Cerebellar cortex (tissue), 1 donor: ENCODE measurements at regions not wholly inside any gene's neighbourhood (a gene's known extent, or its start where the extent isn't known, plus 50 kb on each side); places are given as distances from the start of the nearest gene placed in this dataset.
"Not testable (repeated sequence)": the region's sequence is repeated elsewhere in the genome, so short reads cannot be mapped to it uniquely, and the experiment has no call there.

Source experiments
- DNase-seq: peaks from one replicate; pipeline ENCODE4 v3.0.0-alpha.2; 2015; ENCODE audit warnings: low spot score

DNA sequence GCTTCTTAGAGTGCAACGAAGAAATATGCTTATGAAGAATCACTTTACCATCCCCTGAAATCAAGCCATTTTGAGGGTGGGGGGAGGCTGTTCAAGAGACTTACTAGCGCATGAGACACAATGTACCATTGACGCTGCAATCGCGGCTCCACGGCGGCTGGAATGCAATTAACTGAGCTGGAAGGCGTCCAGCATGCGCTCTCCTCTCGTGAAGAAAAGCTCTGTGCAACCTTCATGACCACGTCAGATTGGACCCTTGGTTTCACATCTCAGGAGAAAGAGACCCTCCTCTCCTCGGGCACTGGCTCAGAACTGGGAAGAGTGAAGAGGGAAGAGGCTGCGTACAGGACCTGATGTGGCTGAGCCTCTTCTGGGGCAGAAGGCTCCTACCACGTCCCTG is 138.5 kb upstream of the IRX2 start:
- DNase-seq, result no peak

DNA sequence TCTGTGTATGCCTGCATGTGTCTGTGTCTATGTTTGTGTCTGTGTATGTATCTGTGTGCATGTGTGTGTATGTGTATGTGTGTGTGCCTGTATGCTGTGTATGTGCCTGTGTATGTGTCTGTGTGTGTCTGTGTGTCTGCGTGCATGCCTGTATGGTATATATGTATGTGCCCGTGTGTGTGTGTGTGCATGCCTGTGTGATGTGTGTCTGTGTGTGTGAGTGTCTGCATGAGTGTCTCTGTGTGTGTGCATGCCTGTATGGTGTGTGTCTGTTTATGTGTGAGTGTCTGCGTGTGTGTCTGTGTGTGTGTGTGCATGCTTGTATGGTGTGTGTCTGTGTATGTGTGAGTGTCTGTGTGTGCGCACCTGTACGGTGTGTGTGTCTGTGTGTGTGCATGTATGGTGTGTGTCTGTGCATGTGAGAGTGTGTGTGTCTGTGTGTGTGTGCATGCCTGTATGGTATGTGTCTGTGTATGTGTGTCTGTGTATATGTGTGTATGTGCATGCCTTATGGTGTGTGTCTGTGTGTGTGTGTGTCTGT is 137.1 kb upstream of the IRX2 start:
- no peak for DNase-seq

DNA sequence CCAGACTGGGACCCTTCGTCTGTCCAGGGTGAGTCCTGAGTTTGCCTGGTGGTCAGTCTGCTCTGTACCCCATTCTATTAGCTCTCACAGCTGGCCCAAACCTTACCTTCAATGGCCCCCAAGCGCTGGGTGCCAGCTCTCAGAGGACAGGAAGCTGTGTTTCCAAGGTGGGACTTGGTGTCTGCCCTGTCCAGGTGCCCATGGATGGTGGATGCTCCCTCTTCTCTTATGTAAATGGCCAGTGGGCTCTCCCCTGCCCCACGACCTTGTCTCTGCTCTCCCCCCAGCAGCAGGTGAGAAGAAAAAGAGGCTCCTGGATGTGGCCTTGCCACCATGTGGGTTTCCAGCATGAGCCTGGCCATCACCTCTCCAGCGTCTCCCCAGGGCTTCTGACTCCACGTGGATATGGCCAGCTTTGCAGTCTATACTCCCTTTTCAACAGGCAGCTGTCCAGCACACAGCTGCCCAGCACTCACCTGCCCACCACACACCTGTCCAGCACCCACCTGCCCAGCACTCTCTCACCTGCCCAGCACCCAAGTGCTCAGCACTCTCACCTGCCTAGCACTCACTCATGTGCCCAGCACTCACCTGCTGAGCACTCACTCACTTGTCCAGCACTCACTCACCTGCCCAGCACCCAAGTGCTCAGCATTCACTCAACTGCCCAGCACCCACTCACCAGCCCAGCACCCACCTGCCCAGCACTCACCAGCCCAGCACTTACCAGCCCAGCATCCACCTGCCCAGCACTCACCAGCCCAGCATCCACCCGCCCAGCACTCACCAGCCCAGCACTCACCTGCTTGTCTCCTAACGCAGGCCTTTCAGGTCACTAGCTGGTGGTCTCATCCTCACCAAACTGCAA is 136.2 kb upstream of the IRX2 start:
- no peak for DNase-seq

DNA sequence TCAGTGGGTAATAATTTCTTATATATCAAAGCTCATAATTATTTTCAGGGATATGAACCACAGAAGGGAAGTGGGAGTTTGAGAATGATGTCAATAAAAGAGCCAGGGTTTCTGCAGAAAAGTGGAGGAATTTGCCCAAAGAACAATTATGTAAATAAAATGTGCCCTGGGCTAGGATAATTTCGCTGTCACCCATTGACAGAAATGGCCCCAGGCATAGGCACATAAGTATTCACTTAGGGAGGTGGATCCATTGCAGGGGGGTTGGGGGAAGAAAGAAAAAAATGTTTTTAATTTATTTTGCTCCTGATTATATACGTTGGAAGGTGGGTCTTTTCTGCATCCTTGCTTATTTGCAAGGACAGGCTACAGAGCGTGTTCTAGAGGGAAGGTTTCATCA is 135.1 kb upstream of the IRX2 start:
- no peak for DNase-seq

DNA sequence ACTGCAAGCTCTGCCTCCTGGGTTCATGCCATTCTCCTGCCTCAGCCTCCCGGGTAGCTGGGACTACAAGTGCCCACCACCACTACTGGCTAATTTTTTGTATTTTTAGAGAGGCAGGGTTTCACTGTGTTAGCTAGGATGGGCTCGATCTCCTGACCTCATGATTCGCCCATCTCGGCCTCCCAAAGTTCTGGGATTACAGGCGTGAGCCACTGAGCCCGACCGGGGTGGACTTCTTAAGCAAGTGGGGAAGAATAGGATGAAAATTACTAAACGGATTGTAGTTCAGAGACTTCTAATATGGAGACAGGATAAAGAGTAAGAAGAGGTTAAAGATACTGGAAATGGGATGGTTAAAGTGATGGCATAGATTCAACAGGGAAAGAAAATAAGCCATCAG is 132.3 kb upstream of the IRX2 start:
- no peak for DNase-seq

DNA sequence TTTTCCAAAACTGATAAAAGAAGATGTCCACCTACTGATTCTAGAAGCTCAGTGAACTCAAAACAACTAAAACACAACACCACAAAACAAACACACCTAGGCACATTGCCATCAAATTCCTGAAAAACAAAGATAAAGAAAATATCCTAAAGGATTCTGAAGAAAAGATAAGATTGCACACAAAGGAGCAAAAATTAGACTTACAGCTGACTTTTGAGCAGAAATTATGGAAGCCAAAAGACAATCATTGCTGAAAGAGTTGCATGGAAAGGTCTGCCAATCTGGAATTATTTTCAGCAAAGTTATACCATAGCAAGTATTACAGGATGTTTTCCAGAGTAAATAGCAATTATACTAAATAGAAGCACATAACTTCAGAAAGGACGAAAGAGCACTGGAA is 128.2 kb upstream of the IRX2 start:
- no peak for DNase-seq

DNA sequence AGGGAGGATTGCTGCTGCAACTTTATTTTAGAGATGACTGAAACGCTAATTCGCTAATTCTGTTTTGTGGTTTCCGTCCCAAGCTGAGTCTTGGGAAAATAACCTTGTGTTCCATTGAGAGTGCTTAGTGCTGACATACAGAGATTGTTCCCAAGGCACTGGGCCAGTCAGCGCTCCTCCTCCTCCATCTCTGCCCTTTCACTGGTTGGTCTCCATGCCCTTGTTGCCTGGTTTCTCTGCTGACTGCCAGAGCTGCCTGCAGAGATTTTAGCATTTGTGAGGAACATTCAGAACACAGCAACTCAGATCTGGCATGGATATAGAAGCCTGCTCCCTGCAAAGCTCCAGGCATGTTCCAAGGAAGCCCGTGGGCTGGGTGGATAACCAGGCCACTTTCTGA is 126.0 kb upstream of the IRX2 start:
- peak; percentile 29 for DNase-seq

DNA sequence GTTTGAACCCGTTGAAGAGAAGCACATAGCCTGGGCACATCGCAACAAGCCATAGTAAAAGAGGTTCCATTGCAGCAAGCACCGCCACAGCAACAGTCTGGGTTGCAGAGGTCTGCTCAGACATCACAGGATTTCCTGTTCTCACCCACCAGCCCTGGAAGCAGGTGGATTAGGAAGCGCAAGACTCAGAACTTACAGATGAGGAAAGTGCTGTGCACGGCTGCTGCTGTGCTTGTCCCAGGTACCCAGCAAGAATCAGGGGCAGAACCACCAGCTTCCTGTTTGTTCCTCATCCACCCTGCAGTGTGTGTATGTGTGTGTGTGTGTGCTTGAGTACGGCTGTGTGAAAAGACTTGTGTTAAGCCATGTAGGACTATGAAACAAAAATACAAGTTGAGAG is 124.7 kb upstream of the IRX2 start:
- DNase-seq, result no peak

DNA sequence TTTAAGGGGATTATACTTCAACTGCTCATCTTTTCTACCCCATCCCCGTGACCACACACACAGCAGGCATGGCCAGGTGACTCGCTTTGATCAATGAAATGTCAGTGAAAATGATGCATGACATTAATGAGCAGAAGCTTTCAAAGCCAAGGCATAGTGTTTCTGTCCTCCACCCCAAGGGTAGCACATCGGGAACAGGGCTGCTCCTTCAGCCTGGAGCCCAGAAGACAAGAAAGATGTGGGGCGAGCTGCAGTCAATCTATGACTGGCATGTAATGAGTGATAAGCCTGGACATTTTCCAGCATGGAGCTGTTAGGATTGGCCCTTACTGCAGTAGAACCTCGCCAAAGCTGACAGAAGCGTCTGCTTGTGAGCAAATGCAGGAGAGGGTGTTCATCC is 122.6 kb upstream of the IRX2 start:
- DNase-seq, result no peak

DNA sequence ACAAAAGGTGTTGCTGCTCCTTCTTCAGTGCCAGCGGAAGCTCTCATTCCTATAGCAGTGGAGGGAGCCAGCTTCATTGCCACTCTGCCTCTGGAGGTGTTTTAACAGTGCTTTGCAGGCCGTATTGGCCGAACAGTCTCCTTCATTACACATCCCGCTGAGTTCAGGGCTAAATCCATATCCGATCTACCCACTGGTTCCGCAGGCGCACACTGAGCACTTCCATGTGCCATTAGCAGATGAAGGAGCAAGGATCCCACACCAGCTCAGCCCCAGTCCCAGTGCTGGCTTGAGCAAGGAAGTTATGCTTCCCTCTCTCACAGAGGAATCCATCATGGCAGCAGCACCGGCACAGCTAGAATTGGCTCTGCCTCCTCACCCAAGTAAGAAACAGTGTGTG is 121.2 kb upstream of the IRX2 start:
- DNase-seq, result no peak

DNA sequence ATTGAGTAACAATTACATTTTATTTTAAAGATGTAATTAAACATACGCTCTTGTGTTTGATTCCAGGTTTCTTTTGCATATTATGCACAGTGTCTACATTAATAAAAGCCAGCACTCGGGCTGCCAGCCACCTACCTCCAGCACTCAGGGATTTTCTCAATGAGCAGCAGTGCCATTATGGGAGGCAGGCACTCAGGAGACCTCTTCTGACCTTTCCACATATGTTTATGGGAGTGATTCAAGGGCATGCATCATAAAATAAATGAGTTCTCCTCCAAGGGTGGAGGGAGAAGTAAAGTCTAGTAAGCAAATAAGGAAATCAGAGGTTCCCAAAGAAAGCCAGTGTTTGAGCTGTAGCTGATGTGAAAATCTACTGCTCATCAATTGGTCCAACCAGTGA is 119.8 kb upstream of the IRX2 start:
- DNase-seq, result no peak

DNA sequence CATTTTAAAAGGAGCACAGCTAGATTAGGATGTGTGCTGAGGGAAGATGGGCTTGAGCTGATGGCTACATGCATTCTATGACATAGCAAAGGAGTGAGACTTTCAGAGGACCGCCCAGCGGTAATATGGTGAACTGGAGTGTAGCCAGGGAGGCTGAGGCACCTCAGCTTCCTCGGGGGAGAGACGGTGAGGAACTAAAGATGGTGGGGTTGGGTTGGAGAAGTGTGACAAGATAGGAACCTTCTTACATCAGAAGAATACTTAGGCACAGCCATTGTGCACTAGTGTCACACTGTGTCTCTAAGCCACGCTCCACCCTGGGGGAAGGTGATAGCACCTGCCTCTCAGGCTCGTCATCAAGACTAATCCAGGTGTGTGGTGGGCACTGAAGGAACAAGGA is 118.0 kb upstream of the IRX2 start:
- DNase-seq, result no peak

DNA sequence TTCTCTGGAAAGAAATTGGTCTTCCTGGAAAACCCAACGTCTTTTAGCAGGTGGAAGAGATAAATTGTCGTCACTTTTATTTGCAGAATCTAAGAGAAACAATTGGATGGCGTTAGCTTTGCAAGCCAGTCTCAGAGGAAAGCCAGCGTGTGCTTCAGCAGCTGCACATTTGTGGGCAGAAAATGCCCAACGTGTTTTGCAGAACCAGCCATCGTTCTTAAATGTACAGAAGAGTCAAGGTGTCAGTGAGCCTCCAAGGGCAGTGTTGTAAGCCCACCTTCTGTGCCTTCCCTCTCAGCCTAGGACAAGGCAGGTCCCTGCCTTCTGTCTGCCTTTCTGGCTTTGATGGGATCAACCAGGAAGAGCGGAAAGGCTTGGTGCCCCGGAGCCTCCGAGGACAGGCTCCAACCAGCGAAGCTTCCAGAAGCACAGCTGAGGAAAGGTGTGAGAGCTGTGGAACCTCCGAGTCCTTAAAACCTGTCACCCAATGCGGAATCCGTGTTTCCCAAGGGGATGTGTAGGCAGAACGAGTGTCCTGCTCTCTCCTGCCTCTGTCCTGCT is 116.0 kb upstream of the IRX2 start:
- no peak for DNase-seq

DNA sequence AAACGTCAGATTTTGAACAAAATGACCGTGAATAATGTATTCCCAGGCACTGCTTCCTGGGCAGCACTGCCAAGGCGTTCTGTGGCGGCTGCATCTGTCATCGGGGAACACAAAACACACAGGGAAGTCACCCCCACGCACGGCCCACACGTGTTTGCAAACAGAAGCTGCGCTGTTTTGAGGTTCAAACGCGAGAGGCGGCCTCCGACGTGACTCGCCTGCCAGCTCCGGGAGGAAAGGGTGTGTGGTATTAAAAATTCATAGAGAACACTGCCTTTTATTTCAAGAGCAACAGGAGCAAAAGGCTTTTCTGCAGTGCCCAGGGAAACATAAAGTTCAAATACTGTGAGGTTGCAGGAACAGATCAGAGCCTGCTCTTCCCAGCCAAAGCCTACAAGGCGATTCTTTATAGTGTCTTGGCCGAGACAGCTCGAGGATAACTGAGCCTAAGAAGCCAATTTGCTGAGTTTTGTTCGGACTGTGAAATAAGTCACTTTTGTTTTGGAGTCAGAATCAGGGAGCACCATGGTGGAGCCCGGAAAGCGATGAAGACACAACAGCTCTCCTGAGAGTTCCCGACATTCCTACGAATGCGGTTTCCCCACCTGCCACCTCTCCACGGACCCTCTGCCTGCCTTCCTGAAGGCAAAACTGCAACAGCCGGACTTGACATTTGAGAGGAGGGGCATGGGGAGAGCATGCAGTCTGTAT is 115.3 kb upstream of the IRX2 start:
- DNase-seq, result peak; percentile 3

DNA sequence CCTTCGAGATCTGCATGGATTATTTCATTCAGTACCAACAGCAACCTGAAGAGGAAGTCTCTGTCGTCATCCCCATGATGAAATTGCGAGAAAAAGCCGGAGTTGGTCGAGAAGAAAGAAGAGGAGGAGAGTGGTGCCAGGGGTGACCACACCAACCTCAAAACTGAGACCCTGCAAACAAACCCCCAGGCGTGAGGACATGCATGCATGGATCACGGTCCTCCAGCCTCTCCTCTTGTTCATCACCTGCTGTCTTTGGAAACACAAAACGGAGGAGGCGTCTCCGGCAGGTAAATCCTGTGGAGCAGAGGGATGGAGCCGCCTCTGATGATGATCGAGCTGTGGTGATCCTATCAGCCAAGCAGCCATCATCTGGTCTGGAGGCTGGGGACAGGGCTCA is 114.4 kb upstream of the IRX2 start:
- no peak for DNase-seq

DNA sequence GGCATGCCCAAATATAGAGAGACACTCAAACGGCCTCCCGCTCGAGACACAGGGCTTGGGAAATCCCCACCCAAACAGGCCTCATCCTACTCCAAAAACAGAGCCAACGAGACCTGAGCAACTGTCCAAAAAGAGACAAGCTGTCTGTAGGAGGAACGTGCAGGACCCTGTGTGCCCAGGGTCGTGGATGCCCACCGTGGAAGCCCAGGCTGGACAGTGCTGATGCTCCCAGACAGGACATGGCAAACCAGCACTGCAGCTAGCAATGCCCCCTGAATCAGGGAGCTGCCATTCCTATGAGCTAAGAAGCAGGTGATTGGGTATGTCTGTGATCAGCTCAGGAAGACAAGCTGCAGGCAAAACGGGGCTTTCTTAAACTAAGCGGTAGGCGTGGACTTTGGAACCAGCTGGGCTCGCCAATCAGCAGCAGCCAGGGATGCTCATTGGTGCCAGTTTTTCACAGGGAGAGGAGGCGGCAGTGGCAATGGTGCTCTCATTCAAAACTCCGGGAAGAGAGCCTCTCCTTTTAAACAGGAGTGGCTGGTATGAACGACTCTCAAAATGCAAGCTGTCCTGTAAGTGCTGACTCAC is 113.1 kb upstream of the IRX2 start:
- no peak for DNase-seq

DNA sequence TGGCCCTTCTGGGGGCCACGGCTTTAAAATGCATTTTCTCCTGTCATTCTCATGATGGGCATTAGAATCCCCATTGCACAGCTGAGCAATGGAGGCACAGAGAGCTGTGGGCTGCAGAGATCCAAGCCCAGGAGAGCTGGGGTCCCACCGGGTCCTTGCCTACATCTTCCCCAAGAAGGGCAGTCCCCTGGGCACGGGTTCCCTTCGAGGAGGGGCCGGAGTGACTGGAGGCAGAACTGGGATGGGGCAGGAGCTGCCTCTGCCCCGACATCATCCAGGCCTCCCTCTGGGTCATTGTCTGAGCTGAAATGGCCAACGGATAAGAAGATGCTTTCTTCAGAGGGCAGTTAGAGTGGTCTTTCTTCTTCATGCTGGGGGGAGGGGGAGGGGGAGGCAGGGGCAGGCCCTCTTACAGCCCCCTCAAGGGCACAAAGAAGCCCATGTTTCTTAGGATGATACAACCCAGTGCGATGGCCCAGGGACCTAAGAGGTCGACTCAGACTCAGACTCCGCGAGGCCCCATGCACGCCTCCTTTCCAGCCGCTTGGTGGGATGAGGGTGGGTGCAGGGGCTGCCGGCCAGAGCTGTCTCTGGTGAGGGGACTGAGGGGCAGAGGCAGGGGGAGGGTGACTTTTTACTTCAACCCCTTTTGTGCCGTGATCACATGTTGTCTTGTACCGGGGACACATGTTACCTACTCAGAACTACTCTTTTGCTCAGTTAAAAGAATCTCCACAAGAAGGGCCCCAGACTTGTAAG is 112.4 kb upstream of the IRX2 start:
- no peak for DNase-seq

DNA sequence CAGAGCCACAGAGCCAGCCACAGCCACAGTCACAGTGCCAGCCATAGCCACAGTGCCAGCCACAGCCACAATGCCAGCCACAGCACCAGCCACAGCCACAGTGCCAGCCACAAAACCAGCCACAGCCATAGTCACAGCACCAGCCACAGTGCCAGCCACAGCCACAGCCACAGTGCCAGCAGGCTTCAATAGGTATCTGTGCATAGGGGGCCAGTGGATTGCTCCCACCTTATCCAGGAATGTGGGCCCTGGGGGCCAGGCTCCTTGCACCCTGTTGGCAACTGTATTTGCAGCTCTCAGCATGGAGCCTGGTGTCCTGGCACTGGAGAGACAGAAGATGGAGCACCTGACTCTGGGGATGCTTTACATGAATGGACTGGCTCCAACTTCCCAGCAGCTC is 111.7 kb upstream of the IRX2 start:
- DNase-seq, result no peak

DNA sequence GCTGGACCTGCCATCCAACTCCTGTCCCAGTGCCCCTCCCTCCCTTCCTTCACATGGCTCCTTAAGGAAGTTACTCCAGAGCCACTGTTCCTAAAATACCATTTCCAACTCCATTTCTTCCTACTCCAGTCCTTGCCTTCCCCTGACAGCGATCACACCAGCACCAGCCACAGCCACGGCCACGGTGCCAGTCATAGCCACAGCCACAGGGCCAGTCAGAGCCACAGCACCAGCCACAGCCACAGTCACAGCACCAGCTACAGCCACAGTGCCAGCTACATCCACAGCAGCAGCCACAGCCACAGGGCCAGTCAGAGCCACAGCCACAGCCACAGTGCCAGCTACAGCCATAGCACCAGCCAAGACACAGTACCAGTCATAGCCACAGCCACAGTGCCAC is 110.7 kb upstream of the IRX2 start:
- DNase-seq, result not testable (repeated sequence)

DNA sequence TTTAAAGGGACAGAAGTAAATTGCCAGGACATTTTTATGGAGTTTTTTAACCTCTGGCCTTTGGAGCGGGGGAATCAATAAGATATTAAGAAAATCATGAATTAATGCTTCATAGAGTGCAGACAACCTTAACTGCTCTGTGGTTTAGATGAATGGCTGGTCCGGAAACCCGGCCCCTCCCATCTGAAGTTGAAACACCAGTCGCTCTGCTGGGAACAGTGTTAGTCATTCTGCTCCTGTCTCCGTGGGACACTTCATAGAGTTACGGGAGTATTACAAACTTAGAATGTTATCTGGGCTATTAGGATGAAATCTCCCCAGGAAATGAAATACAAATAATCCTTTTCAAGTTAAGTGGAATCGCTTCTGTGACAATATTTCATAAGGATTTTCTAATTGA is 110.1 kb upstream of the IRX2 start:
- no peak for DNase-seq

DNA sequence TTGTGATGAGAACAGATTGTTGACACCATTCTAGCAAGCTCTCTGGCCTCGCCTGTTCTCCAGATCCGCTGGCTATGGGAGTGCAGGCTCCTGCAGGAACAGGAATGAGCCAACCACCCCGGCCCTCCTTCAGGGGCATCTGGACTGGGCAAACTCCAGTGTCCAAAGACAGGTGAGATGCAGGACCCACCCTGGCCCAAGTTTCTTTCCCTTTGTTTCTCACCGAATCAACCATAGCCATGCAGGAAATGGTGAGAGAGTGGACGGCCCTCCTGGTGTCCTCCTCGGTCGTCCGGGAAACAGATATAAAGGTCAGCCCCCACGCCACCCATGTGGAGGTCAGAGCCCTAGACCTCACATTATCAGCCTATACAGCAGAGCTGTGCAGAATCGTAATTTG is 108.6 kb upstream of the IRX2 start:
- DNase-seq, result no peak

DNA sequence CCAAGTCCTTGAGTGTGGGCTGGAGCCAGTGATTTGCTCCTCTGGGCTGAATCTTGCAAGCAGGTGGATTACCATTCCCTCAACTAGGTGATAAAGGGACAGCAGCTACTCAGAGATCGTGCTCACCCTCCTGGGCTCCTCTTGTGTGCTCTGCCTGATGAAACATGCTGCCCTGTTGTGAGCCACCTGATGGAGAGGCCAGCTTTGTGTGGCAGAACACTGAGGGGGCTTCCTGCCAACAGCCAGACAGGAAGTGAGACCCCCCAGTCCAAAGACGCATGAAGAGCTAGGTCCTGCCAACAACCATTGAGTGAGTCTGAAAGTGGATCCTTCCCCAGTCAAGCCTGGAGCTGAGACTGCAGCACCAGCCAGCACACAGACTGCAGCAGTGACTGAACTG is 106.4 kb upstream of the IRX2 start:
- DNase-seq, result no peak
